ENCODE measurements at regions not wholly inside any gene's neighbourhood (a gene's known extent, or its start where the extent isn't known, plus 50 kb on each side); places are given as distances from the start of the nearest gene placed in this dataset.

GRCh38 chr7:16223963-16224707 lies 197.2 kb downstream of the CRPPA start:
- TF ChIP-seq CTCF (IDR thresholded peaks at IDR 0.05; ENCODE audit: borderline replicate concordance, extremely low read depth, low read length, poor library complexity, severe bottlenecking) (no peak), EZH2 (IDR thresholded peaks at IDR 0.05; ENCODE audit: borderline replicate concordance, low read depth, low read length, severe bottlenecking) (no peak)
